WERI-Rb-1 (cell line): ENCODE measurements at regions not wholly inside any gene's neighbourhood (a gene's known extent, or its start where the extent isn't known, plus 50 kb on each side); places are given as distances from the start of the nearest gene placed in this dataset.
A peak's percentile ranks its signal among the peaks of the same experiment; 100 is the strongest.

ENCODE experiments used
- DNase-seq: peaks from one replicate; pipeline ENCODE4 v3.0.0-alpha.2; 2020
- H3K27ac ChIP-seq: fragments of 250-450 bp; sonication (Bioruptor Pico); 2 replicates; pipeline ENCODE4 v1.5.1; 2020; ENCODE audit warnings: mild to moderate bottlenecking, moderate library complexity
- H3K27me3 ChIP-seq: fragments of 250-450 bp; sonication (Bioruptor Pico); 2 replicates; pipeline ENCODE4 v1.5.1; 2021; ENCODE audit warnings: mild to moderate bottlenecking, low read depth, moderate library complexity; ENCODE audit not compliant: insufficient read depth, severe bottlenecking
- H3K36me3 ChIP-seq: fragments of 250-450 bp; sonication (Bioruptor Pico); 2 replicates; pipeline ENCODE4 v1.5.1; 2020; ENCODE audit warnings: mild to moderate bottlenecking, moderate library complexity
- H3K4me3 ChIP-seq: 2 replicates; pipeline ENCODE4 v1.5.1; 2011; ENCODE audit warnings: low read depth, mild to moderate bottlenecking, control low read depth, low read length
- H3K9me3 ChIP-seq: fragments of 250-450 bp; sonication (Bioruptor Pico); 2 replicates; pipeline ENCODE4 v1.5.1; 2021; ENCODE audit warnings: mild to moderate bottlenecking, moderate library complexity; ENCODE audit not compliant: severe bottlenecking
- CTCF ChIP-seq: IDR thresholded peaks from 2 replicates; pipeline ENCODE4 v1.5.1; 2011; ENCODE audit warnings: low read depth, mild to moderate bottlenecking, control low read depth, inconsistent platforms, low read length

- DNase-seq = no peak
- no peak overlapping the region for H3K27ac ChIP-seq
- no peak overlapping the region for H3K4me3 ChIP-seq
- TF ChIP-seq CTCF = no peak
- H3K27me3 ChIP-seq = no peaks in the 10 kb centered on the region
- H3K9me3 ChIP-seq = no peaks in the 10 kb centered on the region
- H3K36me3 ChIP-seq = no peaks in the 10 kb centered on the region
Measured at GRCh38 chr4:41838590-41838989, 90.1 kb upstream of the PHOX2B start.

- Histone ChIP-seq H3K4me3 (no peak overlapping the region), H3K27ac (peak overlapping the region; percentile 37), H3K27me3 (no peaks in the 10 kb centered on the region), H3K36me3 (no peaks in the 10 kb centered on the region), H3K9me3 (no peaks in the 10 kb centered on the region)
- peak; percentile 56 for DNase-seq
- no peak for TF ChIP-seq CTCF
Measured at GRCh38 chr4:41835321-41835995, 86.9 kb upstream of the PHOX2B start.

GRCh38 chr4:41832961-41833360 lies 84.4 kb upstream of the PHOX2B start:
- Histone ChIP-seq H3K27ac (no peak overlapping the region), H3K4me3 (no peak overlapping the region)
- DNase-seq = no peak

GRCh38 chr4:41822325-41822724 lies 73.8 kb upstream of the PHOX2B start:
- no peaks in the 10 kb centered on the region for H3K9me3 ChIP-seq
- TF ChIP-seq CTCF = no peak
- no peak overlapping the region for H3K4me3 ChIP-seq
- H3K27ac ChIP-seq = no peak overlapping the region
- no peak for DNase-seq
- no peaks in the 10 kb centered on the region for H3K27me3 ChIP-seq
- no peaks in the 10 kb centered on the region for H3K36me3 ChIP-seq

More at GRCh38 chr4:41832961-41833360, 84.4 kb upstream of the PHOX2B start:
- no peak for TF ChIP-seq CTCF
- Histone ChIP-seq H3K27me3 (no peaks in the 10 kb centered on the region), H3K9me3 (no peaks in the 10 kb centered on the region), H3K36me3 (no peaks in the 10 kb centered on the region)

- Histone ChIP-seq H3K36me3 (no peaks in the 10 kb centered on the region), H3K27me3 (no peaks in the 10 kb centered on the region), H3K4me3 (no peak overlapping the region), H3K9me3 (no peaks in the 10 kb centered on the region), H3K27ac (no peak overlapping the region)
- TF ChIP-seq CTCF = no peak
- DNase-seq = no peak
Measured at GRCh38 chr4:41820473-41820872, 71.9 kb upstream of the PHOX2B start.

GRCh38 chr4:41819621-41820020 lies 71.1 kb upstream of the PHOX2B start:
- TF ChIP-seq CTCF = no peak
- no peak for DNase-seq
- Histone ChIP-seq H3K27ac (no peak overlapping the region), H3K36me3 (no peaks in the 10 kb centered on the region), H3K4me3 (no peak overlapping the region), H3K9me3 (no peaks in the 10 kb centered on the region), H3K27me3 (no peaks in the 10 kb centered on the region)
